Kidney (tissue), 13 donors: ENCODE measurements at regions not wholly inside any gene's neighbourhood (a gene's known extent, or its start where the extent isn't known, plus 50 kb on each side); places are given as distances from the start of the nearest gene placed in this dataset.

Experiments
- DNase-seq, 5 donors: peaks; one replicate each; pipeline ENCODE4 v3.0.0-alpha.2; 2013 to 2020
- FAIRE-seq: peaks from 2 replicates; lab custom pipeline; 2012; peaks lifted over from hg19 to GRCh38; lab: Jason Lieb, UNC
- H3K27ac ChIP-seq, 2 donors: one replicate each; pipeline ENCODE4 v1.7.0; 2013; ENCODE audit warnings: low read depth in 2 of 2, low read length in 2 of 2, inconsistent platforms in 1 of 2
- H3K27me3 ChIP-seq: one replicate; pipeline ENCODE4 v1.7.1; 2013; ENCODE audit warnings: low read length, inconsistent platforms; ENCODE audit not compliant: control insufficient read depth, insufficient read depth
- H3K36me3 ChIP-seq, 3 donors: one replicate each; pipeline versions ENCODE4 v1.7.0 to v1.7.1; 2013; ENCODE audit warnings: low read length in 3 of 3, control low read depth in 1 of 3, inconsistent platforms in 1 of 3; ENCODE audit not compliant: insufficient read depth in 3 of 3, control insufficient read depth in 2 of 3
- H3K4me1 ChIP-seq, 3 donors: one replicate each; pipeline versions ENCODE4 v1.7.0 to v1.7.1; 2013; ENCODE audit warnings: low read length in 3 of 3, inconsistent platforms in 1 of 3, low read depth in 1 of 3; ENCODE audit not compliant: control insufficient read depth in 2 of 3, insufficient read depth in 2 of 3
- H3K4me3 ChIP-seq, 3 donors: one replicate each; pipeline versions ENCODE4 v1.7.0 to v1.8.1; 2013; ENCODE audit warnings: low read length in 3 of 3, control low read depth in 1 of 3, inconsistent platforms in 1 of 3
- H3K9ac ChIP-seq, 3 donors: one replicate each; pipeline versions ENCODE4 v1.7.0 to v1.7.1; 2013; ENCODE audit warnings: low read length in 3 of 3, control low read depth in 1 of 3, inconsistent platforms in 1 of 3
- H3K9me3 ChIP-seq, 3 donors: one replicate each; pipeline versions ENCODE4 v1.7.0 to v1.7.1; 2013; ENCODE audit warnings: low read length in 3 of 3, control low read depth in 1 of 3, inconsistent platforms in 1 of 3; ENCODE audit not compliant: control insufficient read depth in 2 of 3, insufficient read depth in 1 of 3
- intact Hi-C: fragments of 100-400 bp; cut with DNase I; formaldehyde crosslinking; loops from one replicate; pipeline ENCODE4 v1.11.1; 2022
- TF ChIP-seq, protein P1 (sequence below): IDR thresholded peaks from 3 replicates; pipeline ENCODE4 v1.5.1; 2012; ENCODE audit warnings: mild to moderate bottlenecking, moderate library complexity, borderline replicate concordance; ENCODE audit not compliant: insufficient read depth; ENCODE audit errors: extremely low read depth
- donor health status: control.
- donor health status: control.
- donor health status: control.
- donor health status: control.
- donor health status: control.
- donor health status: DM: yes; HTN: yes; CAD: no.
- donor health status: Normal renal cell carcinoma (clear cell type).

DNA sequence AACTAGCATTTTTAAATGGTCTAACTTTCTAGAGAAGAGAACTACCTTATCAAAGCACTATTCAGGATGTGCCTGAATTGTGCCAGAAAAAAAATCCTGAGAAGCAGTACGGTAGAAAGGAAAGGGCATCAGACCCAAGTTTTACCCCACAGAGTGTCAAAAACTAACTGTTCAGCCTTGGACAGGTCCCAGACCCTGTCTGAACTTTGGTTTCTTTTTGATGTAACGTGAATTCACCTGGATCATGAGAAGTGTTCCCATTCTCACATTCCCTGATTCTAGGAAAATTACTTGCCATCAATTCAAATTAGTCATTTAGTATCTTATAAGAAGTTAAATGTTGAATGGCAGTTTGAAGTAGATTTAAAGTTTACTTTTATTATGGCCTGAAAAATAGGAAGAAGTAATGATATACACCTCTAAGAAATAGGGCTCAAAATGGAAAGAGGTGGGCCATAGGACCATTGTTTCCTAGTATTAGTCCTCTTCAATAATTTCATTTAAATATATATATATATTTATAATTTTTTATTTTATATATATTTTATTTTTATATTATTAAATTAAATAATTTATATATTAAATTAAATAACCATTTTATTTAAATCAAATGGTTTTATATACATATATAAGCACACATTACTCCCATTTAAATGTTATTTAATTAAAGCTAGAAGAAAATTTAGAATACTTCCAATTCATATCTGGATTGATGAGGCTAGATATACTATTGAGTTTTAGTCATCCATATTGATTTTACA, 181.9 kb upstream of the PPARGC1A start:
- FAIRE-seq (peak; percentile 25), DNase-seq (no peak)
- TF ChIP-seq, protein P1, sequence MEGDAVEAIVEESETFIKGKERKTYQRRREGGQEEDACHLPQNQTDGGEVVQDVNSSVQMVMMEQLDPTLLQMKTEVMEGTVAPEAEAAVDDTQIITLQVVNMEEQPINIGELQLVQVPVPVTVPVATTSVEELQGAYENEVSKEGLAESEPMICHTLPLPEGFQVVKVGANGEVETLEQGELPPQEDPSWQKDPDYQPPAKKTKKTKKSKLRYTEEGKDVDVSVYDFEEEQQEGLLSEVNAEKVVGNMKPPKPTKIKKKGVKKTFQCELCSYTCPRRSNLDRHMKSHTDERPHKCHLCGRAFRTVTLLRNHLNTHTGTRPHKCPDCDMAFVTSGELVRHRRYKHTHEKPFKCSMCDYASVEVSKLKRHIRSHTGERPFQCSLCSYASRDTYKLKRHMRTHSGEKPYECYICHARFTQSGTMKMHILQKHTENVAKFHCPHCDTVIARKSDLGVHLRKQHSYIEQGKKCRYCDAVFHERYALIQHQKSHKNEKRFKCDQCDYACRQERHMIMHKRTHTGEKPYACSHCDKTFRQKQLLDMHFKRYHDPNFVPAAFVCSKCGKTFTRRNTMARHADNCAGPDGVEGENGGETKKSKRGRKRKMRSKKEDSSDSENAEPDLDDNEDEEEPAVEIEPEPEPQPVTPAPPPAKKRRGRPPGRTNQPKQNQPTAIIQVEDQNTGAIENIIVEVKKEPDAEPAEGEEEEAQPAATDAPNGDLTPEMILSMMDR = no peak
- no peaks in the 10 kb centered on the region for H3K9me3 ChIP-seq
- H3K4me3 ChIP-seq = no peak overlapping the region
- H3K9ac ChIP-seq = no peak overlapping the region
- H3K27ac ChIP-seq = no peak overlapping the region
- peaks cover 0 to 3% (median 0%) of the 10 kb centered on the region in 3 donors for H3K4me1 ChIP-seq
- intact Hi-C loops = no loop called here
- H3K36me3 ChIP-seq = no peaks in the 10 kb centered on the region
- no peaks in the 10 kb centered on the region for H3K27me3 ChIP-seq

DNA sequence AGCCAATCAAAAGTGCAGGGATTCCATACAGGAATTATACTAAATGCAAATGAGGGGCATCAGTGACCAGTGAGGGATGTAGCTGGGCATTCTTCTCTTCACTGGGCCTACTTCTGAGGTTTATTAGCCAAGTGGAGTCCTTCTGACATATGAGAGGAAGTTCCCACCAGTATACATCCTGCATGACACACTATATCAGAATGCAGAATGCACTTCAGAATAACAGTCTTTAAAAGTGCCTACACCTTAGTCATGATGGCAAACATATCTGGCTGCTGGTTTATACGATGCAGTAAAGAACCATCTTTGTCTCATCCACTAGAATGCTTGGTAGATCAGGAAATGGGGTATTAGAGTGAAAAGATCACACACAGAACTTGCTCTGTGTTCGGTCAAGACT, 180.3 kb upstream of the PPARGC1A start:
- FAIRE-seq = no peak

DNA sequence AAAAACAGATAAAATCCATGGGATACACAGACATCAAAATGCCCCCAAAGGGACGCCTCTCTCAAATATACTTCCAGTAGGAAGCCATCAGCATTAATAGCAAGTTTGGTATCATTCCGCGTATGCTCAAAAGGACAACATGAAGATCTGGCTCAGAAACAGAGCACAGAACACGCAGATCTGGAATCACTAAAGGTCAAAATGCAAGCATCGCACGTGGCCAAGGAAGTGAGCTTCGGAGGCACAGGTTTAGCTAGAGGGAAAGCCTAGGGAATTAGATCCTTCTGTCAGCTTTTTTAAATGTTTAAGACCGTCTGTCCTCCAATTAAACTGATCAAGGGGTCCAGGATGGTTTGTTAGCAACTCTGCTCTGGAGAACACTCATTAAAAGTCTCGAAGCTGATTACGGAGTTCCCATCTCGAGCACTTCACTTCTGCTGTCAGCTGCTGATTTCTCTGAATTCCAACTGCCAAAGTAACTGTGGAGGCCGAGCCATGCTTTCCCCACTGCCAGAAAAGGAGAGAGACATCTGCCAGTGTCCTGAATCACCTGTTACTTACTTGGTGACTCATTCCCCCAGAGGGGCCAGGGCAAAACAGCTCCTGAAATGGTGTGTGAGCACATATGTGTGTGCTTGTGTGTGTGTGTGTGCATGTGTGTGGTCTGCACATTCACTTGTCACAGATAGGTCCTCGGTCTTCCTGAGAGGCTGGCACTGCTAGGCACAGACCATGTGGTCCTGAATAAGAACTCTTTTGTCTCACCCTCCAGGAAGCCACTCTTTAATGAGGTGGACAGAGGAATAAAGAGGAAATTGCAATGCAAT, 177.7 kb upstream of the PPARGC1A start:
- Histone ChIP-seq H3K9me3 (no peaks in the 10 kb centered on the region), H3K4me1 (no peaks in the 10 kb centered on the region), H3K27me3 (no peaks in the 10 kb centered on the region), H3K27ac (no peak overlapping the region), H3K36me3 (no peaks in the 10 kb centered on the region), H3K4me3 (no peak overlapping the region), H3K9ac (no peak overlapping the region)
- TF ChIP-seq, protein P1 = no peak
- DNase-seq = peak in 1 of 5 donors; percentile 10
- FAIRE-seq = no peak
- intact Hi-C loops = no loop called here

More for the DNA sequence above, 180.3 kb upstream of the PPARGC1A start:
- H3K27me3 ChIP-seq = no peaks in the 10 kb centered on the region
- DNase-seq = no peak
- no peak overlapping the region for H3K9ac ChIP-seq
- H3K27ac ChIP-seq = no peak overlapping the region
- H3K9me3 ChIP-seq = no peaks in the 10 kb centered on the region
- no peak overlapping the region for H3K4me3 ChIP-seq
- no peaks in the 10 kb centered on the region for H3K36me3 ChIP-seq
- intact Hi-C loops = no loop called here
- no peaks in the 10 kb centered on the region for H3K4me1 ChIP-seq
- TF ChIP-seq, protein P1 = no peak
